HG02798 (cell line): ENCODE measurements at regions not wholly inside any gene's neighbourhood (a gene's known extent, or its start where the extent isn't known, plus 50 kb on each side); places are given as distances from the start of the nearest gene placed in this dataset.

Experiments
- ATAC-seq: cut with Tn5 transposase; IDR thresholded peaks from one replicate; pipeline ENCODE4 v1.9.1; 2021; ENCODE audit warnings: mild to moderate bottlenecking; ENCODE audit not compliant: unreplicated experiment, poor library complexity

DNA sequence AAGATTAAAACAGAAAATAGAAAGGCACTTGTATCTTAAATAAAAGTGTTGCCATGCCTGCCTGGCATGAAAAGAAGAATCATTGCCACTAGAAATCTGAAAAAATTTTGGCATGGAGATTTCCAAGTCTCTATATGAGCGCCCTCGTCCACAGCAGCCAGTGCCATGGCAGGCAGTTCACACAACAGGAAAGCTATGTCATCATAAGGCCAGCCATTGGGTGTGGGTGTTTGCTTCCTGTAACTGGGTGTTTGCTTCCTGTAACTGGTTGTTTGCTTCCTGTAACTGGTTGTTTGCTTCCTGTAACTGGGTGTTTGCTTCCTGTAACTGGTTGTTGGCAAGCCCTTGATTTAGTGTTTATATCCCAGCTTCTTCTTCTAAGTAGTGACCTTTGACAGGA lies 446.7 kb downstream of the IRX1 start:
- ATAC-seq, result no peak

GRCh38 chr5:4043135-4043534 lies 447.5 kb downstream of the IRX1 start:
- no peak for ATAC-seq

DNA sequence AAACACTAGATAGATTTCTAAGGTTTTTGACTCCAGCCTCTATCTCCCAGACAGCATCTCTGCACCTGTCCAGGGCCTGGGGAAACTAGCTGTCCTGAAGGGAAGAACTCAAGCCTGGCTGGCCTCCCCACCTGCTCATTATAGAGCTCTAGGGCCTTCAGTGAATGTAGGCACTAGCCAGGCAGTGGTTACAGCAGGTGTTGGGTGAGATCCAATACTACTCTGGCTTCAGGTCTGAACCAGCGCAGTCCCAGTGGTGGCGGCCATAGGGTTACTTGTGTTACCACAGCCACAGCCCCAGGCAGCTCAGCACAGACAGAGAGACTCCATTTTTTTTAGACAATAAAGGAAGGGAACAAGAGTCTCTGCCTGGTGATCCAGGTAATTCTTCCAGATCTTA lies 449.2 kb downstream of the IRX1 start:
- ATAC-seq, result no peak

DNA sequence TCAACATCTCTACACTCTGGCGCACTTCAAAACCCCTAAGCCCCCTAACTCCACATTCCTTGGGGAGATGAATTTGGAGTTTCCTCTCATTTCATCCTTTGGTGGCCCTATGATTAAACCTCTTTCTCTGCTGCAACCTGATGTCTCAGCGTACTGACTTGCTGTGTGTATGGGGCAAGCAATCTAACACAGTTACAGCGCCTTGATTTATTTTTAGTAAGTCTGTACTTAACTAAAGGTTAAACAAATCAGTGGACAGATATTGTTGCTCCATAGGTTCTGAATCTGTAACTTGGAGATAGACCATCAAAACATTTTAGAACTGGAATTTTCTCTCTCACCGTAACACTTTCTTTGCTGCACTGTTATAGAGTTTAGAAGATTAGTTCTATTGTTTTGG lies 452.8 kb downstream of the IRX1 start:
- no peak for ATAC-seq

DNA sequence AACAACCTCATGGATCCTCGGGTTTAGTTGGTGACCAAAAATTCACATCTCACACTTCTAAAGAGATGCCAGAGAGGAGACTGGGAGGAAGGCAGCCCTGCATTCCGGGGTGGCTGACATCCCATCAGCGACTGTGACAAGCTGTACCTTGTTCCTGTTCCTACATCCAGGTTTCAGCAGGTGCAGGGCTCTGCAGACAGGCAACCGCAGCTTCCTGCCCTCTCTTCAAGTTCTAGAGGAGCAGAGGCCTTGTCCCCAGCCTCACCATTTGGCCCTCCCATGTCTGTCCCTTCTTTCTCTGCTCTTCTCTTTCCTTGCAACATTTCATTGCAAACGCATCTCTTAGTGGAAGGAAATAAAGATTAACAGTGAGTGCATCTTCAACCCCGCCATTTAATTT lies 454.6 kb downstream of the IRX1 start:
- no peak for ATAC-seq

DNA sequence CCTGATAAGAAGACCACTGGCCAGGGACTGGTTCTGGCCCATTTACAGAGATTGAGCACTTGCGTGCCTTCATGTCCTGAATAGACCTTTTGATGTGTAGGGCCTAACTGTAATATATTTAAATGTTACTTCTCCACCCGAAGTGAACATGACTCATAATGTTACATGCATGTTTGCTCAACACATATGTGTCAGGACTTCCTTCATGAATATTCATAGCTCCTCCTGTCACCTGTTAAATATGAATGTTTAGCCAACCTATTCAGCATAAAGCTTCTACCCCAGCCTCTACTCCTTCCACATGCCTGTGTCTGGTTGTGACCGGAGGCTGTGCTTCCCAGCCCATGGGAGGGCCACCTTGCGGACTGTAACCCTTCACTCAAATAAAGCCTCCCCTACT lies 457.5 kb downstream of the IRX1 start:
- no peak for ATAC-seq

GRCh38 chr5:4054092-4054491 lies 458.5 kb downstream of the IRX1 start:
- ATAC-seq, result no peak

GRCh38 chr5:4058899-4059298 lies 463.3 kb downstream of the IRX1 start:
- no peak for ATAC-seq

DNA sequence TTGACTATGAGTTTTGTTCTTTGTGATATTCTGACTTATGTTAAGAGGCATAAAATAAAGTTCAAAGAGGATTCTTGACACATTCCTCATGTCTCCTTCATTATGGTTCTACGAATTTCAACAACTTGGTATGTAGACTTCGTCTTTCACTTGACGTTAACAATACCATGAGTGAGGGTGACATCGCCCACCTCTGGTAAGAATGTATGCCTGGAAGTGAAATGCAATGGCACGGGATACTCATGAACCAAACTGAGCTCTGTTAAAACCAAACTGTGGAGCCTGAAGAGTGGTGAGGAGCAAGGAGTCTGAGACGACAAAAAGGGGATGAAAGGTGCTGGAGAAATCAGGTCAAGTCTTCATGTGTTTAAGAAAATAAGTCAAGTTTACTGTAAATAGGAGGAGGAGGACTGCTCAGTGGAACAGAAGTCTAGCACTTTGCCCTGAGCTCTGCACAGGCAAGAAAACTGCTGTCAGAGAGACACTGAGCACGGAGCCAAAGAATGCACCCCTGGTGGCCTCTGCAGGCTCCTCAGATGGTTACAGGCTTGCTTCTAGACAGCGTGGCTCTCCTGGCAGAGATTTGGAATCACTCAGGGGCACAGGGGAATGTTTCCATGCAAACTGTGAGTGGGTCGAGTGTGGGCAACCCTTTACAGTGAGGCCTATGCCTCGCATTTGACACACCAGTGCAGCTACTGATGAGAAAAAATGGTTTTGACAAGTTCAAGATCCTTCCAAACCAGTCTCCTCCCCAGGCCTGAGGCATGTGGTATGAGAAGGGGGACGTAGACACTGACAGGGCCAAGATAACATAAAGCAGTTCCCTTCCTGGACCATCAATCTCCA lies 470.1 kb downstream of the IRX1 start:
- no peak for ATAC-seq

DNA sequence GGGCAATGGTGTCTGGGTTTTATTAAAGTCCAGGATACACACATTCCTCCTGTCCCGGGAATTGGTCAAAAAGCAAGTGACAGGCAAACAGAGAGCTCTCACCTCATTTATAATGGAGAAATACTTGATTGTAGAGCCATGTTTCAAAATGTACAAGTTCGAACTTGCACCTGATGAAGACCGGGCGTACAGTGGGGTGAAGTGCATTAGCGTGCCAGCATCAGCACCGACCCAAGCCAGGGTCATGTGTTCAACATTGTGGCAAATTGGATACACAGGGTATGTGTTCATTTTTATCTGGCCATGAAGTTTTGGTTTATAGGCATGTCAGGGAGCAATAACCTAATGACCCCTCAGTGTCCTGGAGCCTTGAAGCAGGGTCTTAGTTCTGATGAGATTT lies 472.5 kb downstream of the IRX1 start:
- ATAC-seq, result no peak

GRCh38 chr5:4078544-4078943 lies 482.9 kb downstream of the IRX1 start:
- ATAC-seq, result no peak

- ATAC-seq, result no peak
These were observed 484.2 kb downstream of the IRX1 start for GRCh38 chr5:4079831-4080230.

DNA sequence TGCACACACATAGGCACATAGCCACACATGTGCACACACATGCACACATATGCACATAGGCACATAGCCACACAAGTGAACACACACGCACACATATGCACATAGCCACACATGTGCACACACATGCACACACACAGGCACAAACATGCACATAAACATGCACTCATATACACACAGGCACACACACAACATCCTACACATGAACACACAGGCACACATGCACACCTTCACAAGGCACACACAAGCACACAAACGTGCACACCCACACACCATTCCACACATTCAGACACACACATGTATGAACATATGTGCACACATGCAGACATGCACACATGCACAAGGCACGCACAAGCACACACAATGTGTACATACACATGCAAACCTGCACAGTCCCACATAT lies 484.7 kb downstream of the IRX1 start:
- ATAC-seq, result no peak

- no peak for ATAC-seq
These were observed 485.4 kb downstream of the IRX1 start for GRCh38 chr5:4081059-4081458.

GRCh38 chr5:4081466-4081865 lies 485.8 kb downstream of the IRX1 start:
- ATAC-seq, result no peak

DNA sequence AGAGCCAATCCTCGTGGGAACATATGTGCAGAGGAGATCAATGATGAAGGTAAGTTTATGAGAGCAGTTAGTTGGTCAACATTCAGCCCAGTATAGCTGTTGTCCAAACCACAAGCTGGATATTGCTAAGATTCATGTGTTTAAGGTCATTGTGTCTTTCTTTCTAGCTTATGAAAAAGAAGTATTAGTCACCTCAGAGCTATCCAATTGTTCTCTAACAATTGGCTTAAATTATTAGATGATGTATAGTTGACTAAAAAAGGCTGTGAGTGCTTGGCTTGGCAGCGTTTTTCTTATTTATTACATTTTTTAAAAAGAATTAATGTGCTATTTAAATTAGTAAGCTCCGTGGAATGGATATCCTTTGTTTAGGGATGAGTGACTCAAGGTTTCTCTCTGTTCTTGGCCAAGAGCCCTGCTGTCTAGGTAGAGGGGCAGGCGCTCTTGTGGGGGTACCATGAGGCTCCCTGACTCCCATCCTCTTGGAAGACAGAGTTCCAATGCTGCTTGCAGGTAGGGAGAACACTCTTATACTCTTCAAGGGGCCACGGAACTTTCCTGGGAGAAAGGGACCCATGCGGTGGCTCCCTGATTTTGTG lies 487.4 kb downstream of the IRX1 start:
- no peak for ATAC-seq

DNA sequence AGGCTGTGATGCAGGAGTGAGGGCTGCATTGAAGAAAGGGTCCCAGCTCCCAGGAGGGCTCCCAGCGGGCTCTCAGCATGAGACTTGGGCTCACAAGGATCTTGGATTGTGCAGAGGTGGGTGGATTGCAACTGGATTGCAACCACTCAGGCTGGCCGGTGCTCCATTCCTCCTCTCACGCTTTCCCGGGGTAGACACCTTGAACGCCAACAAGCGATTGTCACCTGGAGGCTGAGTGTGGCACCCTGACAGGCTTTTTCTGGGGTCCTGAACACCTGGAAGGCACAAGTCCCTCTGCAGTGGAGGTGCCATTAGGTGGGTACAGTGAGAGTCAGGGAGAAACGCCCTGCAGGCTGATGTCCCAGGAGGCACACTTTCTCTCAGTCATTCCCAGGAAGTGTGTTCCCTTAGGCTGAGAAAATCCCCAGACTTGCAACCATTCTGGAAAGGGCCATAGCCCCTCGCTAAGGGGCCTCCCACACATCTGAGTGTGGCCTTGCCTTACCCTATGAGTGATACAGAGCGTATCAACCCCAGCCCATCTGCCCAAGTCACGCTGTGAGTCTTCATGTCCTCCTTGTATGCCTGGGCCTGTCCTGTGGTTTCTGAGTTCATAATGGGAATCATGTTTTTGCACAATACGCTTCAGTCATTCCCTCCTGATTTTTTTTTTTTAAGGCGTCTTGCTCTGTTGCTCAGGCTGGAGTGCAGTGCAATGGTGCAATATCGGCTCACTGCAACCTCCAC lies 488.1 kb downstream of the IRX1 start:
- no peak for ATAC-seq

DNA sequence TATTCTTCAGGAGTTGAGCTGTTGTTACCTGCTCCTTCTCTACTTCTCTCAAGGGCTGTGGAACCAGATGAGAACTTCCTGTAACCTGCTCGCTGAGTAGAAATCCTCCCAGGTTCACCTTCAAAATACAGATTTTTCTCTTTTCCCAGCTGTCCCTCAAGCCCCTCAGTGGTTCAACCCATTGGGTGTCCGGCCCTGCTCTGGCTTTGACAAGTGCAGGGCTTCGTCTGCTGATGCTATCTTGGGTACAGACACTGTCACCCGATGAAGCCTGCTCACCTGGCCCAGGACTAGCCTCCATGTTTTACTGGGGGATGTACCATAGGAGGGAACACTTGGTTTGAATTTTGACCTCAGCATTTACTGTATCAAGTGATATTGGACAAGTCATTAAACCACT lies 490.4 kb downstream of the IRX1 start:
- no peak for ATAC-seq

- ATAC-seq, result no peak
These were observed 491.5 kb downstream of the IRX1 start for GRCh38 chr5:4087110-4087509.

DNA sequence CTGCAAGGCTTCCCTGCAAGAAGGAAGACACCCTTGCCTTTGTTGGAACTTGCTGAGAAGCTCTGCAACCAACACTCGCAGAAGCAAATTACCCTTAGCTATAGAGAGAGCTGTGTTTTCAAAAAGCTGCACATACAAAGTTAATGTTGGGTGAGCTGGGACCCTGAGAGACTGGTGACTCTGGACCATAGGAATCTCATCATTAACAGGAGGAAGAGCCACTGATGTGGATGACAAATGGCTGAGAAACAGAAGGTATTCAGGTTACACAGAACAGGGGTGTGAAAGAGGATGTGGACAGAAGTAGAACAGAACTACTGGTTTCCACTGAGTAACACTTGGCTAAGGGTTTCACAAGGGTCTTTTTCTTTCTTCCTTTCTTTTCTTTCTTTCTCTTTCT lies 493.5 kb downstream of the IRX1 start:
- ATAC-seq, result no peak

DNA sequence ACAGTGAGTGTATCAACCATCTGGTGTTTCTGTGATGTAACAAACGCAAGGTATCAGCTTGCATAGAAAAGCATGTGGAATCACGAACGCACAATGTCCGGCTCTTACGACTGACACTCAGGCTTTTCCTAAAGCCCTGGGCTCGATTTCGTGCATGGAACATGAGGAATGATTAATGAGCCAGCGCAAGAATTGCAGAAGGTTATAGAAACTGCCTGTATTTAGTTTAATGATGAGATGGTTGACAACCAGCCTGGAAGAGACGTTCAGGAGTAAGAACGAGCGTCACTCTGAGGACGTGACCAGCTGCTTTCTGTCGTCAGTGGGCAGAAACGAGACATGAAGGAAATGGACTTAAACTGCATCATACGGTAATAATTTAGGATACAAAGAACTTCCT lies 497.6 kb downstream of the IRX1 start:
- no peak for ATAC-seq
